HG03064 (cell line): ENCODE measurements at regions not wholly inside any gene's neighbourhood (a gene's known extent, or its start where the extent isn't known, plus 50 kb on each side); places are given as distances from the start of the nearest gene placed in this dataset.
"Not testable (repeated sequence)": the region's sequence is repeated elsewhere in the genome, so short reads cannot be mapped to it uniquely, and the experiment has no call there.

Experiments
- ATAC-seq: cut with Tn5 transposase; IDR thresholded peaks from one replicate; pipeline ENCODE4 v1.9.1; 2021; ENCODE audit warnings: low read depth; ENCODE audit not compliant: unreplicated experiment

GRCh38 chr18:38496222-38496793 lies 930.7 kb upstream of the CELF4 start:
- no peak for ATAC-seq

- ATAC-seq, result no peak
Observed at GRCh38 chr18:38494065-38494464, 928.5 kb upstream of the CELF4 start.

GRCh38 chr18:38491195-38491594 lies 925.6 kb upstream of the CELF4 start:
- ATAC-seq, result no peak

GRCh38 chr18:38489721-38490120 lies 924.1 kb upstream of the CELF4 start:
- ATAC-seq, result not testable (repeated sequence)

GRCh38 chr18:38487521-38487920 lies 921.9 kb upstream of the CELF4 start:
- no peak for ATAC-seq

GRCh38 chr18:38483326-38483725 lies 917.7 kb upstream of the CELF4 start:
- ATAC-seq, result no peak

GRCh38 chr18:38481576-38481975 lies 916.0 kb upstream of the CELF4 start:
- ATAC-seq, result no peak

- no peak for ATAC-seq
Observed at GRCh38 chr18:38475686-38476085, 910.1 kb upstream of the CELF4 start.

GRCh38 chr18:38473535-38473934 lies 907.9 kb upstream of the CELF4 start:
- no peak for ATAC-seq

GRCh38 chr18:38470421-38470820 lies 904.8 kb upstream of the CELF4 start:
- ATAC-seq, result no peak

GRCh38 chr18:38466426-38466825 lies 900.8 kb upstream of the CELF4 start:
- ATAC-seq, result no peak

GRCh38 chr18:38464024-38464423 lies 898.4 kb upstream of the CELF4 start:
- no peak for ATAC-seq

- ATAC-seq, result no peak
Observed at GRCh38 chr18:38460657-38461056, 895.1 kb upstream of the CELF4 start.

- ATAC-seq, result no peak
Observed at GRCh38 chr18:38459131-38459994, 893.8 kb upstream of the CELF4 start.

GRCh38 chr18:38458698-38459097 lies 893.1 kb upstream of the CELF4 start:
- ATAC-seq, result no peak

GRCh38 chr18:38456253-38456652 lies 890.7 kb upstream of the CELF4 start:
- no peak for ATAC-seq

GRCh38 chr18:38454764-38455469 lies 889.3 kb upstream of the CELF4 start:
- ATAC-seq, result no peak

- ATAC-seq, result no peak
Observed at GRCh38 chr18:38453880-38454279, 888.3 kb upstream of the CELF4 start.

GRCh38 chr18:38450876-38451275 lies 885.3 kb upstream of the CELF4 start:
- ATAC-seq, result no peak

- no peak for ATAC-seq
Observed at GRCh38 chr18:38445804-38446145, 880.2 kb upstream of the CELF4 start.

GRCh38 chr18:38444971-38445803 lies 879.6 kb upstream of the CELF4 start:
- no peak for ATAC-seq
